MM.1S (cell line): ENCODE measurements at regions not wholly inside any gene's neighbourhood (a gene's known extent, or its start where the extent isn't known, plus 50 kb on each side); places are given as distances from the start of the nearest gene placed in this dataset.

Experiments used
- CTCF ChIP-seq: fragments of 300-600 bp; sonication (generic); IDR thresholded peaks from 2 replicates; pipeline ENCODE4 v1.5.1; 2016; ENCODE audit warnings: antibody characterized with exemption, low read length, mixed read lengths
- EZH2 ChIP-seq: fragments of 300-600 bp; sonication (generic); optimal IDR thresholded peaks from 2 replicates; pipeline ENCODE3; 2017; ENCODE audit warnings: low read depth, mild to moderate bottlenecking, antibody characterized with exemption, low read length, mixed read lengths

- TF ChIP-seq CTCF (no peak), EZH2 (no peak)
Observed at GRCh38 chr6:19997104-19997503, 159.9 kb downstream of the ID4 start.
